ENCODE measurements at regions not wholly inside any gene's neighbourhood (a gene's known extent, or its start where the extent isn't known, plus 50 kb on each side); places are given as distances from the start of the nearest gene placed in this dataset.

GRCh38 chr14:36394593-36394992 lies 74.2 kb upstream of the MBIP start:
- TF ChIP-seq CTCF (IDR thresholded peaks at IDR 0.05): no peak
- no peak for TF ChIP-seq POLR2A (IDR thresholded peaks at IDR 0.05)

Measured in testis (tissue), 2 donors.